NCI-H2227 (cell line): ENCODE measurements at regions not wholly inside any gene's neighbourhood (a gene's known extent, or its start where the extent isn't known, plus 50 kb on each side); places are given as distances from the start of the nearest gene placed in this dataset.

Experiments used
- DNase-seq: peaks from one replicate; lab custom pipeline; 2025; ENCODE audit not compliant: unreplicated experiment; lab: John Stamatoyannopoulos, UW

- no peak for DNase-seq
Observed at GRCh38 chr6:166877906-166878305, 78.4 kb downstream of the RNASET2 start.

- no peak for DNase-seq
Observed at GRCh38 chr6:166877349-166877748, 79.0 kb downstream of the RNASET2 start.

- DNase-seq: no peak
Observed at GRCh38 chr6:166872531-166873009, 83.8 kb downstream of the RNASET2 start.

- DNase-seq: no peak
Observed at GRCh38 chr6:166870602-166871208, 85.6 kb downstream of the RNASET2 start.

- no peak for DNase-seq
Observed at GRCh38 chr6:166866839-166867637, 89.3 kb downstream of the RNASET2 start.

DNA sequence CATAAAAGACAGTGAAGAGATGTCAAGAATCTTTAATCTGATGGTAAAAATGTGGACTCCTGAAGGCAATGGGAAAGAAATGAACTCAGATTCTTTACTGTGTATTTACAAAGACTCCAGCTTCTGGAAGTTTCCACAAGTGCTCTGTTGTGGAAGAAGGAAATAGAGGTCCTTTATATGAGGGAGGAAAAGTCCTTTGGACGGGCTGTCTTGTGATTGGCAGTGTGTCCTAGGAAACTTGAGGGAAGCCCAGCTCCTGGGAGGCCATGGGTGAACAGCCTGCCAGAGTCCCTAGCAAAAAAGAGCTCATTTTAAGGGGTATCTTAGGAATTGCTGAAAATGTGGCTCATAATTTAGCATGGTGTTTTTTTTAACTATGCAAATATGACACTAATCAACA lies 92.0 kb downstream of the RNASET2 start:
- DNase-seq: no peak

GRCh38 chr6:166862978-166863530 lies 93.3 kb downstream of the RNASET2 start:
- DNase-seq: no peak

DNA sequence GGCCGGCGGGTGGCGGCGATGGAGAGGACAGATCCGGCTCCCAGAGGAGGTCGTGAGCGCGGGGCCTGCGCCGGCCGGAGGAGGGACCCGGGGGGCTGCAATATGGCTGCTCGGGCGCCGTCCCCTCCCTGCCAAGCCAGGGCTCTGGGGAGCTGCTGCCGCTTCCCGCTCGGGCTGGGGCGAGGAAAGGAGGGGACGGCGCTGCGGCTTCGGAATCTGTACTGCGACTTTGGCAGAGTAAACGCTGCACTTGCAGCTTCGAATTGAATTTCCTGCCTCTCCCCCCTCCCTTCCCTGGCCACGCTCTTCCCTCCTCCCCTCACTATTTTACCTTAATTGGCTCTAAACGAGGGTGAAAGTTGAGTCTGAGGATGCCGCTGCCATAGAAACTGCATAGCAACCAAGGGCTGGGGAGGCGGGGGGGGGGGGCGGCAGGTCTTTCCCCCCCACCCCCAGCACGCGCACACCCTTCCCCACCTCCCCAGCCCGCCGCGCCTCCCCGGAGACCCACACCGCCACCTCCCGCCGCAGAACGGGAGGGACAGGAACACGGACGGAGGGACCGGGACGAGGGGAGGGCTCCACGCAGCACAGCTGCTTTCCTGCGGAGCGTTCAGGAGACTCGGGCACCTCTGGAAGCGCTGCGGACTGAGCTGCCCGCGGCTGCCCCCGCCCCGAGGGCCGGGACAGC lies 93.9 kb downstream of the RNASET2 start:
- DNase-seq: peak; percentile 68

- peak; percentile 39 for DNase-seq
Observed at GRCh38 chr6:166861961-166862286, 94.4 kb downstream of the RNASET2 start.

DNA sequence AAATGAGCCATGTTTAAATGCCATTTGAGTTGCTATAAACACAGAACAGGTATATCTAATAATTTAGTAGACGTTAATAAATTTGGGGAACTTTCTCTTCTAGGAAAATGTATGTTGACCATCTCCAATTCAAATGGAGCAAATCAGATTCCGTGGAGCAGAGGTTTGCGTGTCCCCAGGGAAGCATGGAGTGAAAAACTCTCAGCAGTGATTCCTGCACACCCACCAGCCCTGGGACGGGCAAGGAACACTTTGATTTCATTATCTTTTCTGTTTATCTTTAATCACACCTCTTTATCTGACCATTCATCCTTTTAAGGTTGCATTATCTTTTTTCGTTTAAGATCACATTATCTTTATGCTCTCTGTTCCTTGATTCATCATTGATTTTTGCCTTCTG lies 95.0 kb downstream of the RNASET2 start:
- no peak for DNase-seq

DNA sequence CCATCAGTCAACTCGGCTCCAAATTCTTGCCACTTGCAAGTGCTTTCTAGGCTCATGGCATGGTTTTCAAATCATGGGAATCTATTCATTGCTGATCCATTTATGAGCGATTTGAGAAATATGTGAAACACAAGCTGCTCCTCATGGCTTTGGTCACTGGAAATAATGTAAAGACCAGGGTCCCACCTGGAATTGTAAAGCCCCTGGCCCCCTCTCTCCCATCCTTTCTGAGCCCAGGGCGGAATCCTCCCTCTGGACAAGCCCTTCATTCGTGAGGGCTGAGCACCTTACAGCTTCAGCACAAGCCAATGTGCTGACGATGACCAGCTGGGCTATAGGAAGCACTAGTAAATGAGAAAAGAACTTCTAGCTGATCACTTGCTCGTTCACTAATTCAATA lies 96.0 kb downstream of the RNASET2 start:
- DNase-seq: no peak

GRCh38 chr6:166855416-166855815 lies 100.9 kb downstream of the RNASET2 start:
- DNase-seq: no peak

- no peak for DNase-seq
Observed at GRCh38 chr6:166853371-166854325, 102.7 kb downstream of the RNASET2 start.

GRCh38 chr6:166852451-166852975 lies 103.8 kb downstream of the RNASET2 start:
- no peak for DNase-seq

- DNase-seq: peak; percentile 27
Observed at GRCh38 chr6:166851911-166852310, 104.4 kb downstream of the RNASET2 start.

DNA sequence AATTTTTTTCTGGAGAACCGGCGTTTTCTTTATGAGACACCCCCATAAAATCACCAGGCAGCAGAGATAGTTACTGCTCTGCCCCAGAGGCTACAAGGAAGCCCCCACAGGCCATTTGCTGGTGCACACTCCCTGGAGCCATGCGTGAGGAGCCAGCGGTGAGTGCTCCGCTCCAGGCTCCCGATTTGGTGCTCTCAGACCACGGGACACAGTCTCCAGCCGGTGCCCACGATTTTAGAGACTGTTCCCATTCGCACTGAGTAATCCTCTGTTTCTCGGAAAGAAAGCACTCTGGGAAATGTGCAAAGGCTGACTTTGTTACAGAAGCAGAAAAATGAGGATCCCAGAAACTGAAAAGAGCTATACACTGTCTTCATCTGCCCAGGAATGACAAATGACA lies 104.9 kb downstream of the RNASET2 start:
- DNase-seq: no peak

GRCh38 chr6:166850677-166851076 lies 105.7 kb downstream of the RNASET2 start:
- no peak for DNase-seq

DNA sequence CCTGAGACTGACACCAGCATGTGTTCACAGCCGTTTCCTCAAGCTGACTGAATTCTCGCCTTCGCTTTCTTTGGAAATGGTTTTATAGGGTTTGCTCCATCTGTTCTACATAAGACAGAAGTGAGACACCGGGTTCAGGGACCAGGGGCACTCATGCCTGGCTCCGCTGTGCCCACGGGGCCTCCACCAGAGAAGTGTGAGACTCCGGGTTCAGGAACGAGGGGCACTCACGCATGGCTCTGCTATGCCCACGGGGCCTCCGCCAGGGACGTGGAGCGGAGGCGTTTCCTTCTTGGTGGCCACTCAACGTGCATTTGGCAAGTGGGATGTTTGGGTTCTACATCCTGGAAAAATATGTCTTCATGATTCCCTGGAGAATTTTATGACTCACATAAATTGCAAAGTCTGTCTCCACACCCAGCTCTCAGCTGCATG lies 106.6 kb downstream of the RNASET2 start:
- DNase-seq: no peak

DNA sequence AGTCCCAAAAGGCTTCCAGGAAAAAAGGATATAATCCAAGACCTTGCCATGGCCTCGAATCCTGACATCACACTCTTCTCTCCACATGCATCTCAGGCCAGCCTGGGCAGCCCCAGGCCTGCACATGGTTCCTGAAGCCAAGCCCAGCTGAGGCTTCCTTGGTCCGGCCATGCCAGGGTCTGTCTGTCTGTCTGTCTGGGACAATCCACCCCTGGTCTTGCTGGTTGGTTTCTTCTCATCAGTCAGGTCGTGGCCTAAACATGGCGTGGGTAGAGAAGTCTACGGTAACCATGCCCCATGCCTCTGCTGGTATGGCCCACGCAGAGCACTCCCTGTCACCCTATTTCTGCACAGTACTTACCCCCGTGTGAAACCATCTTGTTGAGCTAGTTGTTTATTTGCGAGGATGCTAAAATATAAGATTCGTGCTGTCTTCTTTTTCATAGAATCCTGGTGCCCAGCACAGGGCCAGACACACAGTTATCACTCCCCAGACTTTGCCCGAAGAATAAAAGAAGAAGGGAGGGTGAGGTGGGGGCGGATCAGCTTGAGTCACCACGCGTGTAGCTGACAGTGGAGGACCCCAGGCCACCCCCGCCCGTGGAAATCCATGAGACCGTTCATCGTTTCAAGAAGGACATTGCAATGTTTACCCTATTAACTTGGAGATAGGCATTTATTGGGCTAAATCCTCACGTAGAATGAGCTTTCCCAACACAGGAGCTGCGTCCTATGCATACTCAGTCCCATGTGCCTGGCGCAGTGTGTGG lies 107.2 kb downstream of the RNASET2 start:
- no peak for DNase-seq
